ENCODE measurements at regions not wholly inside any gene's neighbourhood (a gene's known extent, or its start where the extent isn't known, plus 50 kb on each side); places are given as distances from the start of the nearest gene placed in this dataset.

GRCh38 chr6:81938014-81938856 lies 185.8 kb upstream of the TENT5A start:
- TF ChIP-seq CTCF (IDR thresholded peaks at IDR 0.05) (no peak), POLR2A (IDR thresholded peaks at IDR 0.05) (no peak)

All from esophagus squamous epithelium (tissue), 4 donors.